ENCODE measurements at regions not wholly inside any gene's neighbourhood (a gene's known extent, or its start where the extent isn't known, plus 50 kb on each side); places are given as distances from the start of the nearest gene placed in this dataset.

- in situ Hi-C loops (cut with HindIII; ENCODE audit: extremely low pct_ligation_motif_present, low pct_unique_long_range_greater_than_20kb) (loop anchor here (25.0 kb wide), 1 partner anchor 1555 kb away; no protein-coding TSS in a partner anchor), intact Hi-C loops (cut with micrococcal nuclease; ENCODE audit: unreplicated experiment) (no loop called here)
- ChIA-PET POLR2A (no interaction called here), CTCF (ENCODE audit: low intra/inter-chr PET ratio, low total read pairs) (no interaction called here)
- 1% methylated on average over 3 of the region's 3 CpGs for WGBS (ENCODE audit: low lambda C conversion rate)
- no TSS peak for BruUV-seq (replicated peaks)
- Histone ChIP-seq H3K36me3 (replicated peaks in 1 of 2; ENCODE audit: control insufficient read depth in 1 of 2, insufficient read depth in 2 of 2, low read length in 2 of 2) (no peaks in the 10 kb centered on the region), H4K20me1 (ENCODE audit: insufficient read depth, low read length) (no peaks in the 10 kb centered on the region; the same call in 1 of the 2 replicates), H3K27ac (ENCODE audit: extremely low read length, insufficient read depth, low read length) (no peak overlapping the region), H3K4me3 (replicated peaks in 1 of 3; ENCODE audit: insufficient read depth in 1 of 3, low read depth in 2 of 3, low read length in 3 of 3) (no peak overlapping the region), H3K27me3 (ENCODE audit: control insufficient read depth in 1 of 2, insufficient read depth in 2 of 2, low read length in 2 of 2) (no peaks in the 10 kb centered on the region), H3K4me2 (ENCODE audit: low read depth, low read length) (no peak overlapping the region), H3K9me3 (ENCODE audit: low read length) (no peaks in the 10 kb centered on the region), H3K4me1 (ENCODE audit: insufficient read depth, low read length) (no peaks in the 10 kb centered on the region), H3K79me2 (ENCODE audit: insufficient read depth, low read length) (no peaks in the 10 kb centered on the region), H3K9ac (ENCODE audit: insufficient read depth, low read depth, low read length) (no peak overlapping the region), H2AFZ (ENCODE audit: low read length) (no peak overlapping the region)
- no peak; the same call in 2 of the 3 replicates for ATAC-seq
- no peak for DNase-seq (ENCODE audit: low spot score)
- FAIRE-seq: no peak
- TF ChIP-seq FOXA1 (IDR thresholded peaks at IDR 0.05) (no peak), FOXA1 (CRISPR knock-in tag; IDR thresholded peaks at IDR 0.05) (no peak), PBX3 (CRISPR knock-in tag; IDR thresholded peaks at IDR 0.05; ENCODE audit: borderline replicate concordance) (no peak), HDAC6 (IDR thresholded peaks at IDR 0.05; ENCODE audit: low read depth, low read length) (no peak), ZBTB25 (CRISPR knock-in tag; IDR thresholded peaks at IDR 0.05) (no peak), ZNF263 (CRISPR knock-in tag; IDR thresholded peaks at IDR 0.05) (no peak), ZNF646 (CRISPR knock-in tag; IDR thresholded peaks at IDR 0.05) (no peak), CBFB (CRISPR knock-in tag; IDR thresholded peaks at IDR 0.05) (no peak), ZNF24 (IDR thresholded peaks at IDR 0.05) (no peak), ZNF879 (CRISPR knock-in tag; IDR thresholded peaks at IDR 0.05) (no peak), ZNF354B (CRISPR knock-in tag; IDR thresholded peaks at IDR 0.05) (no peak), WIZ (CRISPR knock-in tag; IDR thresholded peaks at IDR 0.05) (no peak), NFE2L2 (IDR thresholded peaks at IDR 0.05; ENCODE audit: low read length) (no peak), ZNF225 (CRISPR knock-in tag; IDR thresholded peaks at IDR 0.05) (no peak), ZNF776 (CRISPR knock-in tag; IDR thresholded peaks at IDR 0.05) (no peak)
These were observed 212.6 kb upstream of the PARD3B start for GRCh38 chr2:204332706-204333105.
